Loucy (cell line): ENCODE measurements at regions not wholly inside any gene's neighbourhood (a gene's known extent, or its start where the extent isn't known, plus 50 kb on each side); places are given as distances from the start of the nearest gene placed in this dataset.

Source experiments
- CTCF ChIP-seq: fragments of 200-600 bp; sonication (generic); conservative IDR thresholded peaks from 2 replicates; pipeline ENCODE4 v1.5.1; 2014; ENCODE audit warnings: mild to moderate bottlenecking, antibody characterized with exemption, low read length
- EZH2phosphoT487 ChIP-seq: fragments of 200-600 bp; IDR thresholded peaks from 2 replicates; pipeline ENCODE4 v1.6.1; 2018; ENCODE audit warnings: antibody characterized with exemption, mild to moderate bottlenecking, moderate library complexity, borderline replicate concordance

- TF ChIP-seq CTCF: no peak
- no peak for TF ChIP-seq EZH2phosphoT487
Measured at GRCh38 chr1:242602001-242602400, 77.5 kb upstream of the PLD5 start.
